HepG2 (cell line): ENCODE measurements at regions not wholly inside any gene's neighbourhood (a gene's known extent, or its start where the extent isn't known, plus 50 kb on each side); places are given as distances from the start of the nearest gene placed in this dataset.
A peak's percentile ranks its signal among the peaks of the same experiment; 100 is the strongest.

Source experiments
- ATAC-seq: fragments of 200-7000 bp; cut with Tn5 transposase; 3 replicates; pipeline ENCODE4 v1.9.1; 2020; ENCODE audit warnings: mild to moderate bottlenecking, moderate library complexity
- BruUV-seq: library from RNA; stranded (reverse); fragments of 400-500 nt; replicated peaks from 2 replicates; lab custom pipeline; 2021; lab: Mats Ljungman, UMichigan
- CTCF ChIA-PET: fragments of 300-600 bp; formaldehyde crosslinking; extraction: SDS; loops from one replicate; lab custom pipeline; 2021; ENCODE audit warnings: low total read pairs, inconsistent platforms, low intra/inter-chr PET ratio; lab: Yijun Ruan, JAX
- POLR2A ChIA-PET: fragments of 350-600 bp; sonication (Branson Sonifier 250); formaldehyde crosslinking; loops from one replicate; lab custom pipeline; 2020; ENCODE audit warnings: antibody characterized with exemption, inconsistent platforms; lab: Yijun Ruan, JAX
- DNase-seq: peaks from one replicate; pipeline ENCODE4 v3.0.0-alpha.2; 2015; ENCODE audit warnings: low spot score
- FAIRE-seq: peaks from 3 replicates; lab custom pipeline; 2011; peaks lifted over from hg19 to GRCh38; lab: Jason Lieb, UNC
- H2AFZ ChIP-seq: one replicate; pipeline ENCODE4 v1.6.1; 2011; ENCODE audit warnings: low read length, inconsistent platforms
- H3K27ac ChIP-seq: fragments of 300-600 bp; 3 replicates; pipeline ENCODE4 v1.8.0; 2011; ENCODE audit warnings: mixed run types, mild to moderate bottlenecking, mixed read lengths, low read length, inconsistent platforms; ENCODE audit not compliant: insufficient read depth; ENCODE audit errors: extremely low read length
- H3K27me3 ChIP-seq, 2 experiments: fragments of 200-600 bp in 1 of 2; 2 replicates in 1 of 2; 3 replicates in 1 of 2; pipeline versions ENCODE4 v1.6.0 to v1.8.0; 2011; ENCODE audit warnings: low read length in 2 of 2, mild to moderate bottlenecking in 2 of 2, moderate library complexity in 2 of 2, inconsistent platforms in 1 of 2; ENCODE audit not compliant: insufficient read depth in 2 of 2, control insufficient read depth in 1 of 2
- H3K36me3 ChIP-seq, 2 experiments: fragments of 200-600 bp in 1 of 2; replicated peaks in 1 of 2; 2 replicates in 1 of 2; 3 replicates in 1 of 2; pipeline versions ENCODE4 v1.5.1 to v1.8.0; 2011; ENCODE audit warnings: low read length in 2 of 2, inconsistent platforms in 1 of 2; ENCODE audit not compliant: insufficient read depth in 2 of 2, control insufficient read depth in 1 of 2
- H3K4me1 ChIP-seq: 2 replicates; pipeline ENCODE4 v1.5.1; 2012; ENCODE audit warnings: low read length, inconsistent platforms; ENCODE audit not compliant: insufficient read depth
- H3K4me2 ChIP-seq: 2 replicates; pipeline ENCODE4 v1.6.0; 2011; ENCODE audit warnings: low read depth, low read length, inconsistent platforms
- H3K4me3 ChIP-seq, 3 experiments: fragments of 200-600 bp in 1 of 3; sonication (generic), shearing (Covaris generic) in 1 of 3; replicated peaks in 1 of 3; 2 replicates each; pipeline ENCODE4 v1.5.1; 2011 to 2016; ENCODE audit warnings: low read length in 3 of 3, inconsistent platforms in 2 of 3, low read depth in 2 of 3, mild to moderate bottlenecking in 2 of 3, control low read depth in 1 of 3, mixed read lengths in 1 of 3; ENCODE audit not compliant: insufficient read depth in 1 of 3
- H3K79me2 ChIP-seq: one replicate; pipeline ENCODE4 v1.6.1; 2011; ENCODE audit warnings: low read length, inconsistent platforms; ENCODE audit not compliant: insufficient read depth
- H3K9ac ChIP-seq: 2 replicates; pipeline ENCODE4 v1.6.0; 2011; ENCODE audit warnings: mild to moderate bottlenecking, low read depth, low read length, inconsistent platforms; ENCODE audit not compliant: insufficient read depth
- H3K9me3 ChIP-seq: 2 replicates; pipeline ENCODE4 v1.5.1; 2012; ENCODE audit warnings: mild to moderate bottlenecking, low read length
- H4K20me1 ChIP-seq: 2 replicates; pipeline ENCODE4 v1.6.0; 2011; ENCODE audit warnings: inconsistent platforms, mild to moderate bottlenecking, low read length, moderate library complexity; ENCODE audit not compliant: insufficient read depth
- ATF7 ChIP-seq, 2 experiments: fragments of 450-650 bp in 1 of 2; sonication (generic) in 1 of 2; formaldehyde crosslinking in 1 of 2; IDR thresholded peaks; 2 replicates each; pipeline versions ENCODE4 v1.4.0 to v1.6.1; 2016 to 2020; ENCODE audit warnings: antibody characterized with exemption in 1 of 2, mild to moderate bottlenecking in 1 of 2, missing genetic modification reagents in 1 of 2
- MBD4 ChIP-seq: IDR thresholded peaks from 2 replicates; pipeline ENCODE4 v1.6.1; 2012; ENCODE audit warnings: low read length, inconsistent platforms, borderline replicate concordance
- PHB2 ChIP-seq: fragments of 450-650 bp; IDR thresholded peaks from 2 replicates; pipeline ENCODE4 v1.6.1; 2018; ENCODE audit not compliant: partially characterized antibody
- RAD51 ChIP-seq: fragments of 450-650 bp; IDR thresholded peaks from 2 replicates; pipeline ENCODE4 v1.6.1; 2016; ENCODE audit warnings: borderline replicate concordance
- SATB2 ChIP-seq: sonication (generic); formaldehyde crosslinking; IDR thresholded peaks from 2 replicates; pipeline ENCODE4 v1.5.0; 2020; ENCODE audit warnings: missing genetic modification reagents
- SOX6 ChIP-seq, 2 experiments: fragments of 450-650 bp in 1 of 2; sonication (generic) in 1 of 2; formaldehyde crosslinking in 1 of 2; IDR thresholded peaks; 2 replicates each; pipeline versions ENCODE4 v1.4.0 to v1.6.1; 2017 to 2020; ENCODE audit warnings: antibody characterized with exemption in 1 of 2, mild to moderate bottlenecking in 1 of 2, missing genetic modification reagents in 1 of 2
- ZKSCAN5 ChIP-seq: sonication (generic); formaldehyde crosslinking; IDR thresholded peaks from 2 replicates; pipeline ENCODE4 v1.5.1; 2020; ENCODE audit warnings: mild to moderate bottlenecking, missing genetic modification reagents
- ZMYM2 ChIP-seq: sonication (generic); formaldehyde crosslinking; IDR thresholded peaks from 2 replicates; pipeline ENCODE4 v1.8.0; 2022; ENCODE audit warnings: mild to moderate bottlenecking, missing genetic modification reagents
- ZNF264 ChIP-seq: sonication (generic); formaldehyde crosslinking; IDR thresholded peaks from 2 replicates; pipeline ENCODE4 v1.4.0; 2020; ENCODE audit warnings: missing genetic modification reagents
- ZNF7 ChIP-seq: IDR thresholded peaks from 2 replicates; pipeline ENCODE4 v1.6.1; 2016; ENCODE audit warnings: missing biosample characterization, missing genetic modification reagents
- ZNF724P ChIP-seq: sonication (generic); formaldehyde crosslinking; IDR thresholded peaks from 2 replicates; pipeline ENCODE4 v1.8.0; 2022; ENCODE audit warnings: missing genetic modification reagents, borderline replicate concordance
- WGBS: methylation state at CpG from one replicate; pipeline ENCODE4 v1.1.6; 2017; ENCODE audit warnings: low lambda C conversion rate; 5-methylcytosine and 5-hydroxymethylcytosine counted together
- in situ Hi-C: cut with HindIII; loops from 2 replicates; pipeline ENCODE4 v1.10.0; 2017; ENCODE audit warnings: low pct_unique_long_range_greater_than_20kb; ENCODE audit not compliant: extremely low pct_ligation_motif_present
- intact Hi-C: fragments of 100-400 bp; cut with micrococcal nuclease; formaldehyde crosslinking; loops from one replicate; pipeline ENCODE4 v1.10.0; 2022; ENCODE audit not compliant: unreplicated experiment
- TF ChIP-seq, protein P1 (sequence below): sonication (generic); formaldehyde crosslinking; IDR thresholded peaks from 2 replicates; pipeline ENCODE4 v1.8.0; 2022; ENCODE audit warnings: missing genetic modification reagents, mild to moderate bottlenecking, borderline replicate concordance
- TF ChIP-seq, protein P2 (sequence below): sonication (generic); formaldehyde crosslinking; IDR thresholded peaks from 2 replicates; pipeline ENCODE4; 2020; ENCODE audit warnings: missing genetic modification reagents, mild to moderate bottlenecking, borderline replicate concordance
- TF ChIP-seq, protein P3 (sequence below): sonication (generic); formaldehyde crosslinking; IDR thresholded peaks from 2 replicates; pipeline ENCODE4 v1.4.0; 2020; ENCODE audit warnings: missing genetic modification reagents

DNA sequence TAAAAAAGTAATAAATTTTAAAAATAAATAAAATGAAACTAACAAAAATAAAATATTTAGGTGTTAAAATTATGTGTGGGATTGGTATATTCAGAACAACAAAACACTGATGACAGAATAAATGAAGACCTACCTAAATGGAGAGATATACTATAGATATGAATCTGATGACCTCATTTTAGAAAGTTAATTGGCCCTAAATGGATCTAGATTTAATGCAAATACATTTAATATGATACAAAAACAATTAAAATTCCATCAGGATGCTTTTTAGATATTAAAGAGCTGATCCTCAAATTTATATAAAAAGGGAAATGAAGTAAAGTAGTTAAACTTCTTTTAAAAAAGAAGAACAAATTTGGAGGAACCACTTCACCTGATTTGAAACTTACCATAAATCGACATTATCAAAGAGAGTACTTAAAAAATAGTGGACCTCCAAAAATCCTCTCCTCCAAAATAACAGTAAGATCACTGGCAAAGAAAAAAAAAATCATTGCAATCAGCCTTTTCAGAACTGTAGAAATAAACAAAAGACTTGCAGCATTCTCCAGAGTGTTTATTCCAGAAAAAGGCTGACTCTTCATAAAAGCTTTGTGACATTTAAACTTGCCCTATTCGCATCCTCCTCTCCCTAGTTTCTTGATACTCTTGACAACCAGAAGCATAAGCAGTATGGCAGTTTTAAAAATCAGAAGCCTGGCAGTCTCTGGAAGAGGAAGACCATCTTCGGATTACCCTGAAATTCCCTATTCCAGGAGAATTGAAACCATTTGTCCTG lies 125.9 kb upstream of the AKR1E2 start (continued):
- TF ChIP-seq, protein P1, sequence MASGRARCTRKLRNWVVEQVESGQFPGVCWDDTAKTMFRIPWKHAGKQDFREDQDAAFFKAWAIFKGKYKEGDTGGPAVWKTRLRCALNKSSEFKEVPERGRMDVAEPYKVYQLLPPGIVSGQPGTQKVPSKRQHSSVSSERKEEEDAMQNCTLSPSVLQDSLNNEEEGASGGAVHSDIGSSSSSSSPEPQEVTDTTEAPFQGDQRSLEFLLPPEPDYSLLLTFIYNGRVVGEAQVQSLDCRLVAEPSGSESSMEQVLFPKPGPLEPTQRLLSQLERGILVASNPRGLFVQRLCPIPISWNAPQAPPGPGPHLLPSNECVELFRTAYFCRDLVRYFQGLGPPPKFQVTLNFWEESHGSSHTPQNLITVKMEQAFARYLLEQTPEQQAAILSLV: no peak
- TF ChIP-seq ZKSCAN5: no peak
- 0 out of 2 replicates have a peak, but pooled peaks have one; percentile 28 for TF ChIP-seq ATF7 (IDR thresholded peaks at IDR 0.05)
- TF ChIP-seq ATF7 (CRISPR knock-in tag; IDR thresholded peaks at IDR 0.05): no peak

DNA sequence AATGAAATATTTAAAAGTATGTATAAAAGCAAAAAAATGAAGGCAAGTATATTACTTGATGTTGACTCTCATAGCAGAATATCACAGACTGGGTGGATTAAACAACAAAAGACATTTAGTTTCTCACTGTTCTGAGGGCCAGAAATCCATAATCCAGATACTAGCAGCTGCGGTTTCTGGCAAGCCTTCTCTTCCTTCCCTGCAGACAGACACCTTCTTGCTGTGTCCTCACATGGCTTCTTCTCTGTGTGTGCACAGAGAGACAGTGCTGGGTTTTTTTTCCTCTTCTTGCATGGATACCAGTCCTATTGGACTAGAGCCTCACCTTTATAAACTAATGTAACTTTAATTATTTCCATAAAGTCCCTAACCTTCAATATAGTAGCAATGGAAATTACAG lies 127.9 kb upstream of the AKR1E2 start:
- H3K4me1 ChIP-seq: no peaks in the 10 kb centered on the region
- intact Hi-C loops: no loop called here
- peaks cover 0 to 4% of the 10 kb centered on the region in 2 experiments; a peak in 3 of 5 replicates for H3K27me3 ChIP-seq
- H2AFZ ChIP-seq: no peak overlapping the region
- H4K20me1 ChIP-seq: no peaks in the 10 kb centered on the region
- H3K27ac ChIP-seq: no peak overlapping the region
- no peaks in the 10 kb centered on the region for H3K9me3 ChIP-seq
- in situ Hi-C loops: no loop called here
- POLR2A ChIA-PET: no interaction called here
- no peak overlapping the region for H3K4me3 ChIP-seq
- CTCF ChIA-PET: no interaction called here
- DNase-seq: no peak
- no peaks in the 10 kb centered on the region for H3K36me3 ChIP-seq
- no peak for ATAC-seq
- H3K79me2 ChIP-seq: no peaks in the 10 kb centered on the region
- H3K9ac ChIP-seq: no peak overlapping the region
- 0% methylated on average over 1 of the region's 1 CpG for WGBS
- no peak for FAIRE-seq
- H3K4me2 ChIP-seq: no peak overlapping the region
- no TSS peak for BruUV-seq
- TF ChIP-seq SATB2 (CRISPR knock-in tag) (no peak), PHB2 (no peak), RAD51 (no peak), MBD4 (no peak), ZNF7 (CRISPR knock-in tag) (no peak), ZNF264 (no peak), ZNF724P (no peak), ZMYM2 (CRISPR knock-in tag) (no peak), SOX6 (IDR thresholded peaks at IDR 0.05) (no peak), SOX6 (CRISPR knock-in tag; IDR thresholded peaks at IDR 0.05) (no peak)
- TF ChIP-seq, protein P2, sequence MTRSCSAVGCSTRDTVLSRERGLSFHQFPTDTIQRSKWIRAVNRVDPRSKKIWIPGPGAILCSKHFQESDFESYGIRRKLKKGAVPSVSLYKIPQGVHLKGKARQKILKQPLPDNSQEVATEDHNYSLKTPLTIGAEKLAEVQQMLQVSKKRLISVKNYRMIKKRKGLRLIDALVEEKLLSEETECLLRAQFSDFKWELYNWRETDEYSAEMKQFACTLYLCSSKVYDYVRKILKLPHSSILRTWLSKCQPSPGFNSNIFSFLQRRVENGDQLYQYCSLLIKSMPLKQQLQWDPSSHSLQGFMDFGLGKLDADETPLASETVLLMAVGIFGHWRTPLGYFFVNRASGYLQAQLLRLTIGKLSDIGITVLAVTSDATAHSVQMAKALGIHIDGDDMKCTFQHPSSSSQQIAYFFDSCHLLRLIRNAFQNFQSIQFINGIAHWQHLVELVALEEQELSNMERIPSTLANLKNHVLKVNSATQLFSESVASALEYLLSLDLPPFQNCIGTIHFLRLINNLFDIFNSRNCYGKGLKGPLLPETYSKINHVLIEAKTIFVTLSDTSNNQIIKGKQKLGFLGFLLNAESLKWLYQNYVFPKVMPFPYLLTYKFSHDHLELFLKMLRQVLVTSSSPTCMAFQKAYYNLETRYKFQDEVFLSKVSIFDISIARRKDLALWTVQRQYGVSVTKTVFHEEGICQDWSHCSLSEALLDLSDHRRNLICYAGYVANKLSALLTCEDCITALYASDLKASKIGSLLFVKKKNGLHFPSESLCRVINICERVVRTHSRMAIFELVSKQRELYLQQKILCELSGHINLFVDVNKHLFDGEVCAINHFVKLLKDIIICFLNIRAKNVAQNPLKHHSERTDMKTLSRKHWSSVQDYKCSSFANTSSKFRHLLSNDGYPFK: no peak
- TF ChIP-seq, protein P3, sequence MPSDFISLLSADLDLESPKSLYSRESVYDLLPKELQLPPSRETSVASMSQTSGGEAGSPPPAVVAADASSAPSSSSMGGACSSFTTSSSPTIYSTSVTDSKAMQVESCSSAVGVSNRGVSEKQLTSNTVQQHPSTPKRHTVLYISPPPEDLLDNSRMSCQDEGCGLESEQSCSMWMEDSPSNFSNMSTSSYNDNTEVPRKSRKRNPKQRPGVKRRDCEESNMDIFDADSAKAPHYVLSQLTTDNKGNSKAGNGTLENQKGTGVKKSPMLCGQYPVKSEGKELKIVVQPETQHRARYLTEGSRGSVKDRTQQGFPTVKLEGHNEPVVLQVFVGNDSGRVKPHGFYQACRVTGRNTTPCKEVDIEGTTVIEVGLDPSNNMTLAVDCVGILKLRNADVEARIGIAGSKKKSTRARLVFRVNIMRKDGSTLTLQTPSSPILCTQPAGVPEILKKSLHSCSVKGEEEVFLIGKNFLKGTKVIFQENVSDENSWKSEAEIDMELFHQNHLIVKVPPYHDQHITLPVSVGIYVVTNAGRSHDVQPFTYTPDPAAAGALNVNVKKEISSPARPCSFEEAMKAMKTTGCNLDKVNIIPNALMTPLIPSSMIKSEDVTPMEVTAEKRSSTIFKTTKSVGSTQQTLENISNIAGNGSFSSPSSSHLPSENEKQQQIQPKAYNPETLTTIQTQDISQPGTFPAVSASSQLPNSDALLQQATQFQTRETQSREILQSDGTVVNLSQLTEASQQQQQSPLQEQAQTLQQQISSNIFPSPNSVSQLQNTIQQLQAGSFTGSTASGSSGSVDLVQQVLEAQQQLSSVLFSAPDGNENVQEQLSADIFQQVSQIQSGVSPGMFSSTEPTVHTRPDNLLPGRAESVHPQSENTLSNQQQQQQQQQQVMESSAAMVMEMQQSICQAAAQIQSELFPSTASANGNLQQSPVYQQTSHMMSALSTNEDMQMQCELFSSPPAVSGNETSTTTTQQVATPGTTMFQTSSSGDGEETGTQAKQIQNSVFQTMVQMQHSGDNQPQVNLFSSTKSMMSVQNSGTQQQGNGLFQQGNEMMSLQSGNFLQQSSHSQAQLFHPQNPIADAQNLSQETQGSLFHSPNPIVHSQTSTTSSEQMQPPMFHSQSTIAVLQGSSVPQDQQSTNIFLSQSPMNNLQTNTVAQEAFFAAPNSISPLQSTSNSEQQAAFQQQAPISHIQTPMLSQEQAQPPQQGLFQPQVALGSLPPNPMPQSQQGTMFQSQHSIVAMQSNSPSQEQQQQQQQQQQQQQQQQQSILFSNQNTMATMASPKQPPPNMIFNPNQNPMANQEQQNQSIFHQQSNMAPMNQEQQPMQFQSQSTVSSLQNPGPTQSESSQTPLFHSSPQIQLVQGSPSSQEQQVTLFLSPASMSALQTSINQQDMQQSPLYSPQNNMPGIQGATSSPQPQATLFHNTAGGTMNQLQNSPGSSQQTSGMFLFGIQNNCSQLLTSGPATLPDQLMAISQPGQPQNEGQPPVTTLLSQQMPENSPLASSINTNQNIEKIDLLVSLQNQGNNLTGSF (CRISPR knock-in tag): no peak
